ENCODE measurements at regions not wholly inside any gene's neighbourhood (a gene's known extent, or its start where the extent isn't known, plus 50 kb on each side); places are given as distances from the start of the nearest gene placed in this dataset.

DNA sequence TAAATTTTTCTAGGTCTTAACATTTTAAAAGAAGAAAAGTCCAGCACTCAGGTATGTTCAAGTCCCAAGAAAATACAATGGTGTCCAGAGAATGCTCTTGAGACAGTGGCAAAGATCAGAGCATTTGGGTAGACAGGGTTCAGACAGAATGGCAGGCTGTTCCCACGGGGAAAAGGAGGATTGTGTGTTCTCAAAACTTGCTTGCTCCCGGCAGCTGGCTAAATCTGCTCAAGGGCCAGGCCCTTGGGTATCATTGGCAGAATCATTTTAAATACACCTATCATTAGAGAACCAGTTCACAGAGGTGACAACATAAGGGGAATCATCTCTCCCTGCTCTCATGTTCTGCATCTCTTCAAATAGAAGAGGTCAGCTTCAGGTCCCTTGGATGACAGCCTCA lies 456.3 kb downstream of the DTHD1 start:
- FAIRE-seq (no peak), DNase-seq (no peak)
- no peak overlapping the region for H3K4me3 ChIP-seq (ENCODE audit: low read length in 3 of 3)
- H3K4me1 ChIP-seq (ENCODE audit: control insufficient read depth in 2 of 3, insufficient read depth in 2 of 3, low read depth in 1 of 3, low read length in 3 of 3): peaks cover 0 to 3% (median 0%) of the 10 kb centered on the region in 3 donors
- no peaks in the 10 kb centered on the region for H3K27me3 ChIP-seq (ENCODE audit: control insufficient read depth, insufficient read depth, low read length)
- no peak overlapping the region for H3K9ac ChIP-seq (ENCODE audit: low read length in 3 of 3)
- no peaks in the 10 kb centered on the region for H3K9me3 ChIP-seq (ENCODE audit: control insufficient read depth in 2 of 3, insufficient read depth in 1 of 3, low read length in 3 of 3)
- intact Hi-C loops (cut with DNase I): no loop called here
- H3K27ac ChIP-seq (ENCODE audit: low read depth in 2 of 2, low read length in 2 of 2): no peak overlapping the region
- no peak for TF ChIP-seq CTCF (IDR thresholded peaks at IDR 0.05; ENCODE audit: borderline replicate concordance, extremely low read depth, insufficient read depth)
- H3K36me3 ChIP-seq (ENCODE audit: control insufficient read depth in 2 of 3, insufficient read depth in 3 of 3, low read length in 3 of 3): no peaks in the 10 kb centered on the region

- Histone ChIP-seq H3K9ac (ENCODE audit: low read length in 3 of 3) (no peak overlapping the region), H3K4me3 (ENCODE audit: low read length in 3 of 3) (peak overlapping the region in 2 of 3 donors; percentile 8 to 42), H3K4me1 (ENCODE audit: control insufficient read depth in 2 of 3, insufficient read depth in 2 of 3, low read depth in 1 of 3, low read length in 3 of 3) (peaks cover 0 to 3% (median 0%) of the 10 kb centered on the region in 3 donors), H3K27ac (ENCODE audit: low read depth in 2 of 2, low read length in 2 of 2) (no peak overlapping the region), H3K9me3 (ENCODE audit: control insufficient read depth in 2 of 3, insufficient read depth in 1 of 3, low read length in 3 of 3) (no peaks in the 10 kb centered on the region), H3K27me3 (ENCODE audit: control insufficient read depth, insufficient read depth, low read length) (no peaks in the 10 kb centered on the region), H3K36me3 (ENCODE audit: control insufficient read depth in 2 of 3, insufficient read depth in 3 of 3, low read length in 3 of 3) (no peaks in the 10 kb centered on the region)
- FAIRE-seq: no peak
- peak in 2 of 5 donors; percentile 3 to 7 for DNase-seq
- no peak for TF ChIP-seq CTCF (IDR thresholded peaks at IDR 0.05; ENCODE audit: borderline replicate concordance, extremely low read depth, insufficient read depth)
- intact Hi-C loops (cut with DNase I): no loop called here
These were observed 459.4 kb downstream of the DTHD1 start for GRCh38 chr4:36740796-36741310.

DNA sequence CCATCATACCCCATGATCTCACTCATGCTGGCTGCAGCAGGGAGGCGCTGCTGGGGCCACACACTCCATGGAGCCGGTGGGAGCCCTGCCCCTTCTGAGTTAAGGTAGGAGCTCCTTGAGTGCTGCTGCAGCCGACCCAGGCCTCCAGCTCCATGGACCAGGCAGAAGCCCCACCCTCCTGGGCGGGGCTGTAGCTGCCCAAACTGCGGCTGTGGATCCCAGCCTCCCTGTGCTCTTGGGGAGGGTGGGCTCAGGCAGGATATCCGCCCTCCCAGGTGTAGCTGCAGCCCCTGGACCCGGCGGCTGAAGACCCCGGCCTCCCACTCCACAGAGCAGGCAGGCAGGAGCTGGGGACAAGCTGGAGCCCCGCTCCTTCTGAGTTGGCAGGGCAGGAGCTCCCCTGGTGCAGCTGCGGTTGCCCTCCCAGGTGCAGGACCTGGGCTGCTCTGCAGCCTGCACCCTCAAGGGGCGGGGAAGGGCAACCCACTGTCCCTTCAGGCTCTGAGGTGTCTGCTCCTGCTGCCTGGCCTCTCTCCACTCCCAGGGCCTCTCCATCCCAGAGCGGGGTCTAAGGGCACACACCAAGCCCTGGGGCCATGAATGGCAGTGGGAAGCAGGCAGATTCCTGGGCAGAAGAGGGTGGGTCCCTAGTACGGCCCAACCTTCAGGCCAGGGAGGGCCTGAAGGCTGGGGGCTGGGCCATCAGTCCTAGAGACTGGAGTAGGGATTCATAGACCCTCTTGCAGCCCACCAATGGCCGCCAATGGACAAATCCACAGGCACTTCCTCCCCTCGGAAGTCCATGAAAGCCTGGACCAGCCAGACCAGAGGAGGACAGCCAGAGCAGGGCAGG lies 466.1 kb downstream of the DTHD1 start:
- TF ChIP-seq CTCF (IDR thresholded peaks at IDR 0.05; ENCODE audit: borderline replicate concordance, extremely low read depth, insufficient read depth): no peak
- intact Hi-C loops (cut with DNase I): no loop called here
- Histone ChIP-seq H3K27me3 (ENCODE audit: control insufficient read depth, insufficient read depth, low read length) (no peaks in the 10 kb centered on the region), H3K9me3 (ENCODE audit: control insufficient read depth in 2 of 3, insufficient read depth in 1 of 3, low read length in 3 of 3) (no peaks in the 10 kb centered on the region), H3K4me3 (ENCODE audit: low read length in 3 of 3) (no peak overlapping the region), H3K36me3 (ENCODE audit: control insufficient read depth in 2 of 3, insufficient read depth in 3 of 3, low read length in 3 of 3) (no peaks in the 10 kb centered on the region), H3K27ac (ENCODE audit: low read depth in 2 of 2, low read length in 2 of 2) (no peak overlapping the region), H3K9ac (ENCODE audit: low read length in 3 of 3) (no peak overlapping the region), H3K4me1 (ENCODE audit: control insufficient read depth in 2 of 3, insufficient read depth in 2 of 3, low read depth in 1 of 3, low read length in 3 of 3) (no peaks in the 10 kb centered on the region)
- DNase-seq (peak in 1 of 5 donors; percentile 69), FAIRE-seq (no peak)
